DMS79 (cell line): ENCODE measurements at regions not wholly inside any gene's neighbourhood (a gene's known extent, or its start where the extent isn't known, plus 50 kb on each side); places are given as distances from the start of the nearest gene placed in this dataset.
"Not testable (repeated sequence)": the region's sequence is repeated elsewhere in the genome, so short reads cannot be mapped to it uniquely, and the experiment has no call there.

Experiments used
- DNase-seq: peaks from one replicate; lab custom pipeline; 2025; lab: John Stamatoyannopoulos, UW

GRCh38 chr15:79606831-79607355, 174.8 kb downstream of the MINAR1 start:
- no peak for DNase-seq

GRCh38 chr15:79608066-79608864, 176.1 kb downstream of the MINAR1 start:
- DNase-seq: no peak

- no peak for DNase-seq
These were observed 177.4 kb downstream of the MINAR1 start for GRCh38 chr15:79609506-79609905.

- DNase-seq: no peak
These were observed 177.9 kb downstream of the MINAR1 start for GRCh38 chr15:79610021-79610420.

GRCh38 chr15:79615754-79616153, 183.6 kb downstream of the MINAR1 start:
- DNase-seq: no peak

- no peak for DNase-seq
These were observed 184.9 kb downstream of the MINAR1 start for GRCh38 chr15:79617071-79617470.

- DNase-seq: no peak
These were observed 188.1 kb downstream of the MINAR1 start for GRCh38 chr15:79620112-79620857.

GRCh38 chr15:79621805-79622204, 189.7 kb downstream of the MINAR1 start:
- not testable (repeated sequence) for DNase-seq

GRCh38 chr15:79623488-79623887, 191.4 kb downstream of the MINAR1 start:
- DNase-seq: no peak

GRCh38 chr15:79629687-79630086, 197.6 kb downstream of the MINAR1 start:
- DNase-seq: no peak

- DNase-seq: no peak
These were observed 200.3 kb downstream of the MINAR1 start for GRCh38 chr15:79632457-79632856.

GRCh38 chr15:79635149-79635771, 203.1 kb downstream of the MINAR1 start:
- no peak for DNase-seq

GRCh38 chr15:79635897-79636561, 203.9 kb downstream of the MINAR1 start:
- DNase-seq: no peak

- no peak for DNase-seq
These were observed 208.1 kb downstream of the MINAR1 start for GRCh38 chr15:79640206-79640605.

GRCh38 chr15:79641841-79642240, 209.7 kb downstream of the MINAR1 start:
- DNase-seq: no peak

GRCh38 chr15:79643393-79643792, 211.3 kb downstream of the MINAR1 start:
- DNase-seq: no peak

- no peak for DNase-seq
These were observed 212.0 kb downstream of the MINAR1 start for GRCh38 chr15:79644091-79644490.

- not testable (repeated sequence) for DNase-seq
These were observed 220.8 kb downstream of the MINAR1 start for GRCh38 chr15:79652972-79653371.

- DNase-seq: no peak
These were observed 221.4 kb downstream of the MINAR1 start for GRCh38 chr15:79653533-79653932.

GRCh38 chr15:79656151-79657000, 224.2 kb downstream of the MINAR1 start:
- no peak for DNase-seq

GRCh38 chr15:79657722-79658121, 225.6 kb downstream of the MINAR1 start:
- DNase-seq: no peak
